ENCODE measurements at regions not wholly inside any gene's neighbourhood (a gene's known extent, or its start where the extent isn't known, plus 50 kb on each side); places are given as distances from the start of the nearest gene placed in this dataset.
A peak's percentile ranks its signal among the peaks of the same experiment; 100 is the strongest.

GRCh38 chr2:71927757-71928715 lies 219.6 kb downstream of the CYP26B1 start:
- Histone ChIP-seq H3K36me3 (ENCODE audit: control insufficient read depth, insufficient read depth, low read length) (no peaks in the 10 kb centered on the region), H3K27ac (ENCODE audit: low read depth, low read length) (no peak overlapping the region), H3K27me3 (ENCODE audit: control insufficient read depth, insufficient read depth, low read length) (no peaks in the 10 kb centered on the region), H3K4me1 (ENCODE audit: control insufficient read depth, insufficient read depth, low read length) (peaks cover 29% of the 10 kb centered on the region), H3K4me3 (ENCODE audit: low read depth, low read length) (no peak overlapping the region), H3K9me3 (ENCODE audit: control insufficient read depth, insufficient read depth, low read length) (no peaks in the 10 kb centered on the region)
- 94% methylated on average over 10 of the region's 10 CpGs for WGBS (ENCODE audit: insufficient coverage)
- DNase-seq (ENCODE audit: low read depth in 4 of 6, low spot score in 6 of 6), result no peak

GRCh38 chr2:71926876-71927756 lies 220.5 kb downstream of the CYP26B1 start:
- WGBS (ENCODE audit: insufficient coverage), result 74% methylated on average over 12 of the region's 16 CpGs
- no peak for DNase-seq (ENCODE audit: low read depth in 4 of 6, low spot score in 6 of 6)
- Histone ChIP-seq H3K4me3 (ENCODE audit: low read depth, low read length) (no peak overlapping the region), H3K9me3 (ENCODE audit: control insufficient read depth, insufficient read depth, low read length) (no peaks in the 10 kb centered on the region), H3K27ac (ENCODE audit: low read depth, low read length) (no peak overlapping the region), H3K4me1 (ENCODE audit: control insufficient read depth, insufficient read depth, low read length) (peaks cover 20% of the 10 kb centered on the region), H3K27me3 (ENCODE audit: control insufficient read depth, insufficient read depth, low read length) (peaks cover under 1% of the 10 kb centered on the region), H3K36me3 (ENCODE audit: control insufficient read depth, insufficient read depth, low read length) (no peaks in the 10 kb centered on the region)

GRCh38 chr2:71926089-71926447 lies 221.6 kb downstream of the CYP26B1 start:
- H3K9me3 ChIP-seq (ENCODE audit: control insufficient read depth, insufficient read depth, low read length), result no peaks in the 10 kb centered on the region
- no peaks in the 10 kb centered on the region for H3K36me3 ChIP-seq (ENCODE audit: control insufficient read depth, insufficient read depth, low read length)
- H3K27me3 ChIP-seq (ENCODE audit: control insufficient read depth, insufficient read depth, low read length), result peaks cover 2% of the 10 kb centered on the region
- no peak overlapping the region for H3K27ac ChIP-seq (ENCODE audit: low read depth, low read length)
- WGBS (ENCODE audit: insufficient coverage), result 87% methylated on average over 4 of the region's 9 CpGs
- peaks cover 13% of the 10 kb centered on the region for H3K4me1 ChIP-seq (ENCODE audit: control insufficient read depth, insufficient read depth, low read length)
- no peak for DNase-seq (ENCODE audit: low read depth in 4 of 6, low spot score in 6 of 6)
- no peak overlapping the region for H3K4me3 ChIP-seq (ENCODE audit: low read depth, low read length)

GRCh38 chr2:71925268-71926088 lies 222.2 kb downstream of the CYP26B1 start:
- Histone ChIP-seq H3K27me3 (ENCODE audit: control insufficient read depth, insufficient read depth, low read length) (peaks cover 2% of the 10 kb centered on the region), H3K4me1 (ENCODE audit: control insufficient read depth, insufficient read depth, low read length) (peaks cover 8% of the 10 kb centered on the region), H3K9me3 (ENCODE audit: control insufficient read depth, insufficient read depth, low read length) (no peaks in the 10 kb centered on the region), H3K36me3 (ENCODE audit: control insufficient read depth, insufficient read depth, low read length) (no peaks in the 10 kb centered on the region), H3K4me3 (ENCODE audit: low read depth, low read length) (no peak overlapping the region), H3K27ac (ENCODE audit: low read depth, low read length) (no peak overlapping the region)
- no peak for DNase-seq (ENCODE audit: low read depth in 4 of 6, low spot score in 6 of 6)
- 78% methylated on average over 6 of the region's 14 CpGs for WGBS (ENCODE audit: insufficient coverage)

- WGBS (ENCODE audit: insufficient coverage), result 22% methylated on average over 1 of the region's 7 CpGs
- no peaks in the 10 kb centered on the region for H3K9me3 ChIP-seq (ENCODE audit: control insufficient read depth, insufficient read depth, low read length)
- H3K27ac ChIP-seq (ENCODE audit: low read depth, low read length), result no peak overlapping the region
- peaks cover 2% of the 10 kb centered on the region for H3K27me3 ChIP-seq (ENCODE audit: control insufficient read depth, insufficient read depth, low read length)
- H3K4me1 ChIP-seq (ENCODE audit: control insufficient read depth, insufficient read depth, low read length), result no peaks in the 10 kb centered on the region
- H3K36me3 ChIP-seq (ENCODE audit: control insufficient read depth, insufficient read depth, low read length), result no peaks in the 10 kb centered on the region
- peak in 5 of 6 donors; percentile 35 to 87 (median 54) for DNase-seq (ENCODE audit: low read depth in 4 of 6, low spot score in 6 of 6)
- H3K4me3 ChIP-seq (ENCODE audit: low read depth, low read length), result no peak overlapping the region
Measured at GRCh38 chr2:71923887-71924533, 223.7 kb downstream of the CYP26B1 start.

GRCh38 chr2:71923143-71923525 lies 224.5 kb downstream of the CYP26B1 start:
- DNase-seq (ENCODE audit: low read depth in 4 of 6, low spot score in 6 of 6), result no peak
- Histone ChIP-seq H3K9me3 (ENCODE audit: control insufficient read depth, insufficient read depth, low read length) (peaks cover under 1% of the 10 kb centered on the region), H3K4me3 (ENCODE audit: low read depth, low read length) (no peak overlapping the region), H3K36me3 (ENCODE audit: control insufficient read depth, insufficient read depth, low read length) (no peaks in the 10 kb centered on the region), H3K4me1 (ENCODE audit: control insufficient read depth, insufficient read depth, low read length) (no peaks in the 10 kb centered on the region), H3K27me3 (ENCODE audit: control insufficient read depth, insufficient read depth, low read length) (peaks cover 2% of the 10 kb centered on the region), H3K27ac (ENCODE audit: low read depth, low read length) (no peak overlapping the region)

- 85% methylated on average over 6 of the region's 7 CpGs for WGBS (ENCODE audit: insufficient coverage)
- Histone ChIP-seq H3K4me1 (ENCODE audit: control insufficient read depth, insufficient read depth, low read length) (no peaks in the 10 kb centered on the region), H3K27me3 (ENCODE audit: control insufficient read depth, insufficient read depth, low read length) (peaks cover 2% of the 10 kb centered on the region), H3K36me3 (ENCODE audit: control insufficient read depth, insufficient read depth, low read length) (no peaks in the 10 kb centered on the region), H3K4me3 (ENCODE audit: low read depth, low read length) (no peak overlapping the region), H3K27ac (ENCODE audit: low read depth, low read length) (no peak overlapping the region), H3K9me3 (ENCODE audit: control insufficient read depth, insufficient read depth, low read length) (peaks cover 3% of the 10 kb centered on the region)
- no peak for DNase-seq (ENCODE audit: low read depth in 4 of 6, low spot score in 6 of 6)
Measured at GRCh38 chr2:71922499-71923142, 225.0 kb downstream of the CYP26B1 start.

GRCh38 chr2:71922091-71922490 lies 225.6 kb downstream of the CYP26B1 start:
- no peaks in the 10 kb centered on the region for H3K4me1 ChIP-seq (ENCODE audit: control insufficient read depth, insufficient read depth, low read length)
- WGBS (ENCODE audit: insufficient coverage), result no CpG with 5 or more reads among the region's 2 CpGs
- no peak overlapping the region for H3K4me3 ChIP-seq (ENCODE audit: low read depth, low read length)
- H3K27ac ChIP-seq (ENCODE audit: low read depth, low read length), result no peak overlapping the region
- H3K27me3 ChIP-seq (ENCODE audit: control insufficient read depth, insufficient read depth, low read length), result peaks cover 2% of the 10 kb centered on the region
- H3K9me3 ChIP-seq (ENCODE audit: control insufficient read depth, insufficient read depth, low read length), result peaks cover 3% of the 10 kb centered on the region
- no peak for DNase-seq (ENCODE audit: low read depth in 4 of 6, low spot score in 6 of 6)
- H3K36me3 ChIP-seq (ENCODE audit: control insufficient read depth, insufficient read depth, low read length), result no peaks in the 10 kb centered on the region
